ENCODE measurements at regions not wholly inside any gene's neighbourhood (a gene's known extent, or its start where the extent isn't known, plus 50 kb on each side); places are given as distances from the start of the nearest gene placed in this dataset.

GRCh38 chr3:184481984-184482671 lies 79.5 kb upstream of the EPHB3 start:
- Mint-ChIP-seq H3K27ac (ENCODE audit: low read depth, unreplicated experiment) (no peak overlapping the region), H3K27me3 (ENCODE audit: insufficient read depth, unreplicated experiment) (peaks cover 28% of the 10 kb centered on the region), H3K36me3 (ENCODE audit: insufficient read depth, unreplicated experiment) (no peaks in the 10 kb centered on the region), H3K4me3 (ENCODE audit: unreplicated experiment) (no peak overlapping the region), H3K9me3 (ENCODE audit: unreplicated experiment) (no peaks in the 10 kb centered on the region), H3K4me1 (ENCODE audit: insufficient read depth, unreplicated experiment) (no peaks in the 10 kb centered on the region)
- no peak for TF ChIP-seq CTCF (IDR thresholded peaks at IDR 0.05; ENCODE audit: unreplicated experiment)
- no peak for DNase-seq (ENCODE audit: unreplicated experiment)
- BruUV-seq (replicated peaks), result no TSS peak
- intact Hi-C loops (cut with micrococcal nuclease), result no loop called here
- ChIA-PET POLR2A (interaction anchor here (0.8 kb wide), 1 partner anchor 19 kb away, joined by 4 read pairs; no protein-coding TSS in a partner anchor), CTCF (interaction anchor here (0.5 to 6.6 kb wide), 9 partner anchors 10 to 70 kb away, joined by 3 to 35 read pairs (median 5); no protein-coding TSS in a partner anchor)

- H3K9me3 Mint-ChIP-seq (ENCODE audit: unreplicated experiment), result no peaks in the 10 kb centered on the region
- no peaks in the 10 kb centered on the region for H3K36me3 Mint-ChIP-seq (ENCODE audit: insufficient read depth, unreplicated experiment)
- intact Hi-C loops (cut with micrococcal nuclease), result no loop called here
- no peak overlapping the region for H3K4me3 Mint-ChIP-seq (ENCODE audit: unreplicated experiment)
- POLR2A ChIA-PET, result interaction anchor here (0.9 kb wide), 1 partner anchor 9 kb away, joined by 3 read pairs; no protein-coding TSS in a partner anchor
- no peak overlapping the region for H3K27ac Mint-ChIP-seq (ENCODE audit: low read depth, unreplicated experiment)
- CTCF ChIA-PET, result interaction anchor here (6.6 kb wide), 1 partner anchor 17 kb away, joined by 35 read pairs; no protein-coding TSS in a partner anchor
- TF ChIP-seq CTCF (IDR thresholded peaks at IDR 0.05; ENCODE audit: unreplicated experiment), result no peak
- BruUV-seq (replicated peaks), result no TSS peak
- no peak for DNase-seq (ENCODE audit: unreplicated experiment)
- H3K27me3 Mint-ChIP-seq (ENCODE audit: insufficient read depth, unreplicated experiment), result peaks cover 37% of the 10 kb centered on the region
- H3K4me1 Mint-ChIP-seq (ENCODE audit: insufficient read depth, unreplicated experiment), result no peaks in the 10 kb centered on the region
These were observed 76.3 kb upstream of the EPHB3 start for GRCh38 chr3:184485241-184485640.

GRCh38 chr3:184485906-184486305 lies 75.7 kb upstream of the EPHB3 start:
- Mint-ChIP-seq H3K36me3 (ENCODE audit: insufficient read depth, unreplicated experiment) (no peaks in the 10 kb centered on the region), H3K9me3 (ENCODE audit: unreplicated experiment) (no peaks in the 10 kb centered on the region), H3K4me3 (ENCODE audit: unreplicated experiment) (no peak overlapping the region), H3K27ac (ENCODE audit: low read depth, unreplicated experiment) (no peak overlapping the region), H3K4me1 (ENCODE audit: insufficient read depth, unreplicated experiment) (no peaks in the 10 kb centered on the region), H3K27me3 (ENCODE audit: insufficient read depth, unreplicated experiment) (peaks cover 40% of the 10 kb centered on the region)
- no TSS peak for BruUV-seq (replicated peaks)
- POLR2A ChIA-PET, result interaction anchor here (0.6 kb wide), 1 partner anchor 39 kb away, joined by 3 read pairs; no protein-coding TSS in a partner anchor
- no peak for TF ChIP-seq CTCF (IDR thresholded peaks at IDR 0.05; ENCODE audit: unreplicated experiment)
- CTCF ChIA-PET, result interaction anchor here (0.6 kb wide), 1 partner anchor 329 kb away, joined by 3 read pairs; no protein-coding TSS in a partner anchor
- intact Hi-C loops (cut with micrococcal nuclease), result no loop called here
- no peak for DNase-seq (ENCODE audit: unreplicated experiment)

- TF ChIP-seq CTCF (IDR thresholded peaks at IDR 0.05; ENCODE audit: unreplicated experiment), result no peak
- H3K36me3 Mint-ChIP-seq (ENCODE audit: insufficient read depth, unreplicated experiment), result no peaks in the 10 kb centered on the region
- peaks cover 40% of the 10 kb centered on the region for H3K27me3 Mint-ChIP-seq (ENCODE audit: insufficient read depth, unreplicated experiment)
- H3K4me3 Mint-ChIP-seq (ENCODE audit: unreplicated experiment), result no peak overlapping the region
- ChIA-PET POLR2A (no interaction called here), CTCF (interaction anchor here (0.6 to 1.9 kb wide), 2 partner anchors 16 to 26 kb away, joined by 4 to 6 read pairs; no protein-coding TSS in a partner anchor)
- BruUV-seq (replicated peaks), result no TSS peak
- intact Hi-C loops (cut with micrococcal nuclease), result no loop called here
- no peaks in the 10 kb centered on the region for H3K4me1 Mint-ChIP-seq (ENCODE audit: insufficient read depth, unreplicated experiment)
- no peaks in the 10 kb centered on the region for H3K9me3 Mint-ChIP-seq (ENCODE audit: unreplicated experiment)
- H3K27ac Mint-ChIP-seq (ENCODE audit: low read depth, unreplicated experiment), result no peak overlapping the region
- DNase-seq (ENCODE audit: unreplicated experiment), result no peak
These were observed 75.0 kb upstream of the EPHB3 start for GRCh38 chr3:184486614-184487013.
